IMR-90 (cell line): ENCODE measurements at regions not wholly inside any gene's neighbourhood (a gene's known extent, or its start where the extent isn't known, plus 50 kb on each side); places are given as distances from the start of the nearest gene placed in this dataset.

Source experiments
- ATAC-seq: fragments of 200-7000 bp; cut with Tn5 transposase; 2 replicates; pipeline ENCODE4 v1.9.1; 2020; ENCODE audit warnings: low read depth, mild to moderate bottlenecking, moderate library complexity
- BruUV-seq: library from RNA; stranded (reverse); fragments of 400-500 nt; replicated peaks from 2 replicates; lab custom pipeline; 2021; lab: Mats Ljungman, UMichigan
- CTCF ChIA-PET: fragments of 300-600 bp; formaldehyde crosslinking; extraction: SDS; loops from one replicate; lab custom pipeline; 2021; ENCODE audit warnings: antibody characterized with exemption; lab: Yijun Ruan, JAX
- POLR2A ChIA-PET: fragments of 300-600 bp; sonication (Branson Sonifier 250); formaldehyde crosslinking; loops from one replicate; lab custom pipeline; 2022; ENCODE audit warnings: antibody characterized with exemption; ENCODE audit not compliant: unreplicated experiment; lab: Charles Lee
- DNase-seq: peaks from one replicate; pipeline ENCODE4 v3.0.0; 2013
- H2AFZ ChIP-seq: replicated peaks from 2 replicates; pipeline ENCODE3; 2013; ENCODE audit warnings: low read length, mild to moderate bottlenecking; ENCODE audit not compliant: poor library complexity
- H2AK5ac ChIP-seq: 2 replicates; pipeline ENCODE4 v1.6.1; 2013; ENCODE audit warnings: low read depth, low read length, inconsistent platforms
- H2AK9ac ChIP-seq: replicated peaks from 2 replicates; pipeline ENCODE3; 2013; ENCODE audit warnings: mild to moderate bottlenecking, low read depth, low read length, moderate library complexity; ENCODE audit not compliant: poor library complexity
- H2BK120ac ChIP-seq: 2 replicates; pipeline ENCODE4 v1.6.1; 2013; ENCODE audit warnings: low read depth, low read length, inconsistent platforms
- H2BK15ac ChIP-seq: 3 replicates; pipeline ENCODE4 v1.6.1; 2013; ENCODE audit warnings: low read depth, low read length, inconsistent platforms
- H2BK20ac ChIP-seq: 2 replicates; pipeline ENCODE4 v1.6.1; 2013; ENCODE audit warnings: low read depth, mild to moderate bottlenecking, inconsistent platforms, low read length, moderate library complexity
- H2BK5ac ChIP-seq: 2 replicates; pipeline ENCODE4 v1.6.1; 2013; ENCODE audit warnings: mild to moderate bottlenecking, low read depth, low read length, inconsistent platforms; ENCODE audit not compliant: poor library complexity, severe bottlenecking
- H3K14ac ChIP-seq: replicated peaks from 2 replicates; pipeline ENCODE4 v1.6.1; 2013; ENCODE audit warnings: low read depth, low read length, inconsistent platforms
- H3K18ac ChIP-seq: 2 replicates; pipeline ENCODE4 v1.6.1; 2013; ENCODE audit warnings: low read depth, low read length, control low read depth
- H3K23ac ChIP-seq: 2 replicates; pipeline ENCODE4 v1.6.1; 2013; ENCODE audit warnings: low read depth, low read length, inconsistent platforms
- H3K27ac ChIP-seq: 2 replicates; pipeline ENCODE4 v1.5.1; 2013; ENCODE audit warnings: mild to moderate bottlenecking, control low read depth, low read length; ENCODE audit not compliant: insufficient read depth
- H3K27me3 ChIP-seq: 2 replicates; pipeline ENCODE4 v1.6.1; 2013; ENCODE audit warnings: low read length; ENCODE audit not compliant: control insufficient read depth, insufficient read depth
- H3K36me3 ChIP-seq: 2 replicates; pipeline ENCODE4 v1.6.1; 2013; ENCODE audit warnings: low read length, mixed read lengths; ENCODE audit not compliant: control insufficient read depth, insufficient read depth
- H3K4ac ChIP-seq: 2 replicates; pipeline ENCODE4 v1.6.1; 2013; ENCODE audit warnings: low read depth, low read length, inconsistent platforms
- H3K4me1 ChIP-seq: 2 replicates; pipeline ENCODE4 v1.6.1; 2013; ENCODE audit warnings: low read length, mixed read lengths; ENCODE audit not compliant: control insufficient read depth, insufficient read depth
- H3K4me2 ChIP-seq: 2 replicates; pipeline ENCODE4 v1.6.1; 2013; ENCODE audit warnings: low read depth, mild to moderate bottlenecking, control low read depth, low read length, moderate library complexity
- H3K4me3 ChIP-seq: 2 replicates; pipeline ENCODE4 v1.5.1; 2013; ENCODE audit warnings: low read depth, mild to moderate bottlenecking, control low read depth, low read length, moderate library complexity; ENCODE audit not compliant: insufficient read depth
- H3K56ac ChIP-seq: 2 replicates; pipeline ENCODE4 v1.6.1; 2013; ENCODE audit warnings: low read length, inconsistent platforms; ENCODE audit not compliant: insufficient read depth; ENCODE audit errors: extremely low read depth
- H3K79me1 ChIP-seq, 2 experiments: 2 replicates each; pipeline ENCODE4 v1.6.1; 2013; ENCODE audit warnings: low read length in 2 of 2, inconsistent platforms in 1 of 2, low read depth in 1 of 2
- H3K9ac ChIP-seq: 2 replicates; pipeline ENCODE4 v1.6.1; 2013; ENCODE audit warnings: low read depth, low read length, control low read depth
- H3K9me1 ChIP-seq: 2 replicates; pipeline ENCODE4 v1.6.1; 2013; ENCODE audit warnings: low read length, inconsistent platforms; ENCODE audit not compliant: insufficient read depth
- H3K9me3 ChIP-seq: 2 replicates; pipeline ENCODE4 v1.6.1; 2013; ENCODE audit warnings: low read length; ENCODE audit not compliant: control insufficient read depth, insufficient read depth
- H4K20me1 ChIP-seq: 2 replicates; pipeline ENCODE4 v1.6.1; 2013; ENCODE audit warnings: low read length, inconsistent platforms; ENCODE audit not compliant: insufficient read depth
- H4K5ac ChIP-seq: 2 replicates; pipeline ENCODE4 v1.6.1; 2013; ENCODE audit warnings: mild to moderate bottlenecking, low read depth, low read length, control low read depth
- H4K8ac ChIP-seq, 2 experiments: 2 replicates each; pipeline ENCODE4 v1.6.1; 2013; ENCODE audit warnings: low read depth in 2 of 2, low read length in 2 of 2, control low read depth in 1 of 2, inconsistent platforms in 1 of 2
- H4K91ac ChIP-seq: 2 replicates; pipeline ENCODE4 v1.6.1; 2013; ENCODE audit warnings: low read depth, low read length, inconsistent platforms; ENCODE audit not compliant: insufficient read depth
- CHD1 ChIP-seq: IDR thresholded peaks from 2 replicates; pipeline ENCODE4 v1.6.1; 2012; ENCODE audit warnings: low read depth, low read length, improper control_type of control experiment
- ELK1 ChIP-seq: fragments of 150-350 bp; IDR thresholded peaks from 2 replicates; pipeline ENCODE4 v1.6.1; 2016; ENCODE audit warnings: low read depth, mild to moderate bottlenecking, low read length, moderate library complexity, borderline replicate concordance
- MAFK ChIP-seq: IDR thresholded peaks from 2 replicates; pipeline ENCODE4 v1.6.1; 2012; ENCODE audit warnings: low read depth, low read length, improper control_type of control experiment
- NFE2L2 ChIP-seq: fragments of 150-350 bp; IDR thresholded peaks from 2 replicates; pipeline ENCODE4 v1.6.1; 2016; ENCODE audit warnings: low read depth, mild to moderate bottlenecking, low read length
- RFX5 ChIP-seq: IDR thresholded peaks from 2 replicates; pipeline ENCODE4 v1.8.0; 2012; ENCODE audit warnings: low read depth, mild to moderate bottlenecking, low read length, moderate library complexity
- USF2 ChIP-seq: fragments of 150-350 bp; IDR thresholded peaks from 2 replicates; pipeline ENCODE4 v1.6.1; 2017; ENCODE audit warnings: mild to moderate bottlenecking, antibody characterized with exemption, low read length, low read depth
- WGBS, 2 experiments: methylation state at CpG; one replicate each; pipeline versions ENCODE4 v1.1.5 to v1.1.7; 2013; ENCODE audit warnings: missing lambda C conversion rate in 2 of 2; ENCODE audit not compliant: insufficient read length in 1 of 2; ENCODE audit errors: extremely low coverage in 2 of 2; 5-methylcytosine and 5-hydroxymethylcytosine counted together
- dilution Hi-C: fragments of 300-500 bp; cut with HindIII; formaldehyde crosslinking; loops from one replicate; pipeline ENCODE4 v1.14.3; 2018; ENCODE audit warnings: low sequenced_read_pairs; ENCODE audit not compliant: unreplicated experiment
- in situ Hi-C: fragments of 300-500 bp; cut with MboI; formaldehyde crosslinking; loops from 3 replicates; pipeline ENCODE4 v1.14.3; 2019; ENCODE audit warnings: low sequenced_read_pairs, inconsistent platforms, mixed read lengths
- intact Hi-C: fragments of 100-400 bp; cut with micrococcal nuclease; formaldehyde crosslinking; loops from 2 replicates; pipeline ENCODE4 v1.10.0; 2022

- H4K91ac ChIP-seq: no peak overlapping the region
- no peak overlapping the region for H3K4me2 ChIP-seq
- no peaks in the 10 kb centered on the region for H3K36me3 ChIP-seq
- H3K56ac ChIP-seq: no peak overlapping the region
- no peak overlapping the region for H3K4ac ChIP-seq
- H2AK9ac ChIP-seq: no peak overlapping the region
- no peak overlapping the region for H3K23ac ChIP-seq
- in situ Hi-C loops (no loop called here), intact Hi-C loops (no loop called here), dilution Hi-C loops (no loop called here)
- no peak overlapping the region for H3K4me3 ChIP-seq
- H4K5ac ChIP-seq: no peak overlapping the region
- no peaks in the 10 kb centered on the region for H3K9me1 ChIP-seq
- H4K8ac ChIP-seq: no peak overlapping the region
- H3K18ac ChIP-seq: no peak overlapping the region
- no peaks in the 10 kb centered on the region for H3K79me1 ChIP-seq
- H2AFZ ChIP-seq: no peak overlapping the region
- TF ChIP-seq RFX5: no peak
- TF ChIP-seq MAFK: no peak
- no peak for TF ChIP-seq CHD1
- no peak for TF ChIP-seq USF2
- no peak for TF ChIP-seq ELK1
- TF ChIP-seq NFE2L2: no peak
- no peak overlapping the region for H3K27ac ChIP-seq
- BruUV-seq: no TSS peak
- ChIA-PET POLR2A (no interaction called here), CTCF (no interaction called here)
- H2BK120ac ChIP-seq: no peak overlapping the region
- WGBS, 2 experiments: 80% methylated on average over 1 of the region's 4 CpGs; no CpG with 5 or more reads in 1 of the 2 experiments
- no peaks in the 10 kb centered on the region for H3K27me3 ChIP-seq
- H2AK5ac ChIP-seq: no peak overlapping the region
- H3K9me3 ChIP-seq: no peaks in the 10 kb centered on the region
- no peak overlapping the region for H2BK20ac ChIP-seq
- no peak overlapping the region for H2BK5ac ChIP-seq
- DNase-seq (peak; percentile 4), ATAC-seq (no peak)
- H2BK15ac ChIP-seq: no peak overlapping the region
- H3K9ac ChIP-seq: no peak overlapping the region
- H3K4me1 ChIP-seq: no peaks in the 10 kb centered on the region
- H3K14ac ChIP-seq: no peak overlapping the region
- no peaks in the 10 kb centered on the region for H4K20me1 ChIP-seq
These were observed 96.2 kb downstream of the TENT5A start for GRCh38 chr6:81656231-81656630.
